ENCODE measurements at regions not wholly inside any gene's neighbourhood (a gene's known extent, or its start where the extent isn't known, plus 50 kb on each side); places are given as distances from the start of the nearest gene placed in this dataset.
A peak's percentile ranks its signal among the peaks of the same experiment; 100 is the strongest.

DNA sequence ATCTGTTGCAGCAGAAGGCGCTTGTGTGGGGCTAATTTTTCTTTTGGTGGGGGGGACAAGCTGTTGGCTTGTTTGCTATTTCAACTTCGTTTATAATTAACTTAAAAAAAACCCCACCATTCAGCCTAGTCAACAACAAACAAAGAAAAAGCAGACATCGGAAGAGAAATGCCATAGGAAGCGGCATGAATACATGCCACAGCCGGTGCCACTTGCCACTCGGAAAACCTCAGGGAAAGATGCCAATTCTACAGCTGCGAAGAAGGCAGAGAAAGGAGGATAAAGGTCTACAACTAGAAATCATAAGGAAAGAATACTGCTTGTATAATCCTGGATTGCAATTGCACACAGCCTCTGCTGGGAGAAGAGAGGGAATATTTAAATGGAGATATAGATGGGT lies 254.4 kb upstream of the PMFBP1 start:
- DNase-seq (ENCODE audit: insufficient read length, low spot score, missing footprints) = no peak
- H2AFZ ChIP-seq (ENCODE audit: low read length) = no peak overlapping the region
- H3K79me2 ChIP-seq (ENCODE audit: insufficient read depth, low read length) = no peaks in the 10 kb centered on the region
- no peaks in the 10 kb centered on the region for H3K27me3 ChIP-seq (ENCODE audit: insufficient read depth, low read length)
- H3K4me2 ChIP-seq (ENCODE audit: insufficient read depth, low read length) = no peak overlapping the region
- H3K4me1 ChIP-seq (ENCODE audit: insufficient read depth, low read length) = no peaks in the 10 kb centered on the region
- H3K36me3 ChIP-seq (ENCODE audit: insufficient read depth, low read length) = no peaks in the 10 kb centered on the region
- H3K27ac ChIP-seq (ENCODE audit: low read depth, low read length) = no peak overlapping the region
- peaks cover 2% of the 10 kb centered on the region for H3K9me3 ChIP-seq (ENCODE audit: low read depth, low read length)
- H3K4me3 ChIP-seq (ENCODE audit: insufficient read depth, low read length) = no peak overlapping the region
- no peaks in the 10 kb centered on the region for H4K20me1 ChIP-seq (ENCODE audit: insufficient read depth, low read length)
- TF ChIP-seq CTCF (IDR thresholded peaks at IDR 0.05; ENCODE audit: extremely low read depth, low read depth, low read length) = no peak

- no peak overlapping the region for H2AFZ ChIP-seq (ENCODE audit: low read length)
- H4K20me1 ChIP-seq (ENCODE audit: insufficient read depth, low read length) = no peaks in the 10 kb centered on the region
- no peak overlapping the region for H3K4me2 ChIP-seq (ENCODE audit: insufficient read depth, low read length)
- no peak overlapping the region for H3K27ac ChIP-seq (ENCODE audit: low read depth, low read length)
- no peak for TF ChIP-seq CTCF (IDR thresholded peaks at IDR 0.05; ENCODE audit: extremely low read depth, low read depth, low read length)
- DNase-seq (ENCODE audit: insufficient read length, low spot score, missing footprints) = no peak
- H3K79me2 ChIP-seq (ENCODE audit: insufficient read depth, low read length) = no peaks in the 10 kb centered on the region
- no peaks in the 10 kb centered on the region for H3K4me1 ChIP-seq (ENCODE audit: insufficient read depth, low read length)
- no peaks in the 10 kb centered on the region for H3K36me3 ChIP-seq (ENCODE audit: insufficient read depth, low read length)
- H3K27me3 ChIP-seq (ENCODE audit: insufficient read depth, low read length) = no peaks in the 10 kb centered on the region
- peaks cover 2% of the 10 kb centered on the region for H3K9me3 ChIP-seq (ENCODE audit: low read depth, low read length)
- no peak overlapping the region for H3K4me3 ChIP-seq (ENCODE audit: insufficient read depth, low read length)
Observed at GRCh38 chr16:72425571-72426341, 253.8 kb upstream of the PMFBP1 start.

- Histone ChIP-seq H3K27ac (ENCODE audit: low read depth, low read length) (no peak overlapping the region), H3K4me2 (ENCODE audit: insufficient read depth, low read length) (no peak overlapping the region), H4K20me1 (ENCODE audit: insufficient read depth, low read length) (no peaks in the 10 kb centered on the region), H3K4me1 (ENCODE audit: insufficient read depth, low read length) (no peaks in the 10 kb centered on the region), H3K79me2 (ENCODE audit: insufficient read depth, low read length) (no peaks in the 10 kb centered on the region), H3K4me3 (ENCODE audit: insufficient read depth, low read length) (no peak overlapping the region), H3K9me3 (ENCODE audit: low read depth, low read length) (peaks cover 2% of the 10 kb centered on the region), H3K36me3 (ENCODE audit: insufficient read depth, low read length) (no peaks in the 10 kb centered on the region), H2AFZ (ENCODE audit: low read length) (no peak overlapping the region), H3K27me3 (ENCODE audit: insufficient read depth, low read length) (no peaks in the 10 kb centered on the region)
- no peak for TF ChIP-seq CTCF (IDR thresholded peaks at IDR 0.05; ENCODE audit: extremely low read depth, low read depth, low read length)
- no peak for DNase-seq (ENCODE audit: insufficient read length, low spot score, missing footprints)
Observed at GRCh38 chr16:72424757-72425156, 252.8 kb upstream of the PMFBP1 start.

DNA sequence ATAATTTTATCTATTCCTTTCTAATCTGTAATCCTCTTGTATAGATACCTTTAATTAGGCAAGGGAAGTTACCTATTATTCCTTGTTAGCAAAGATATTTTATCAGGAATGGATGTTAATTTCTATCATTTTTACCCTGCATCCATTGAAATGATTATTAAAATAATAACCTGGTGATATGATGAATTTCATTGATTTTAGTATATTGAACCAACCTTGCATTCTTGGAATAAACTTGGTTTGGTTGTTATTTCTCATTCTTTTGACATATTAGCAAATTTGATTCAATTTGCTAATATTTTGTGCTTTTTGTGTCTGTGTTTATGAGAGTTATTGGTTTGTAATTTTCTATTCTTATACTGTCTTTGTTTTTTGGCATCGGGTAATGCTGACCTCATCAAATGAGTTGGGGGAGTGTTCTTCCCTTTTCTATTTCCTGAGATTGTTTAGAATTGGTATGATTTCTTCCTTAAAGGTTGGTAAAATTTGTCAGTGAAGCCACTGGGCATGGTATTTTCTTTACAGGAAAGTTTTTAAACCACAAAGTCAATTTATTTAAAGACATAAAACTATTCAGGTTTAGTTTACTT lies 250.4 kb upstream of the PMFBP1 start:
- Histone ChIP-seq H3K4me3 (ENCODE audit: insufficient read depth, low read length) (no peak overlapping the region), H4K20me1 (ENCODE audit: insufficient read depth, low read length) (no peaks in the 10 kb centered on the region), H3K4me2 (ENCODE audit: insufficient read depth, low read length) (no peak overlapping the region), H3K27ac (ENCODE audit: low read depth, low read length) (no peak overlapping the region), H3K9me3 (ENCODE audit: low read depth, low read length) (peaks cover 2% of the 10 kb centered on the region), H3K27me3 (ENCODE audit: insufficient read depth, low read length) (no peaks in the 10 kb centered on the region), H2AFZ (ENCODE audit: low read length) (no peak overlapping the region), H3K36me3 (ENCODE audit: insufficient read depth, low read length) (no peaks in the 10 kb centered on the region), H3K4me1 (ENCODE audit: insufficient read depth, low read length) (no peaks in the 10 kb centered on the region), H3K79me2 (ENCODE audit: insufficient read depth, low read length) (no peaks in the 10 kb centered on the region)
- DNase-seq (ENCODE audit: insufficient read length, low spot score, missing footprints) = peak; percentile 53
- TF ChIP-seq CTCF (IDR thresholded peaks at IDR 0.05; ENCODE audit: extremely low read depth, low read depth, low read length) = no peak
